Esophagus muscularis mucosa (tissue), 4 donors: ENCODE measurements at regions not wholly inside any gene's neighbourhood (a gene's known extent, or its start where the extent isn't known, plus 50 kb on each side); places are given as distances from the start of the nearest gene placed in this dataset.

ENCODE experiments used
- DNase-seq: peaks from one replicate; pipeline ENCODE4 v3.0.0-alpha.2; 2017; ENCODE audit errors: extremely low spot score
- H3K27ac ChIP-seq, 4 donors: fragments of 200-600 bp; sonication (generic); replicated peaks in 1 of 4; 1 replicate in 3 of 4; 2 replicates in 1 of 4; pipeline ENCODE4 v1.5.1; 2016 to 2019; ENCODE audit warnings: mild to moderate bottlenecking in 1 of 4
- H3K27me3 ChIP-seq, 4 donors: fragments of 200-600 bp; sonication (generic); one replicate each; pipeline versions ENCODE4 v1.5.1 to v1.6.0; 2016 to 2019
- H3K36me3 ChIP-seq, 4 donors: fragments of 200-600 bp; sonication (generic); one replicate each; pipeline ENCODE4 v1.5.1; 2016 to 2019
- H3K4me1 ChIP-seq, 4 donors: fragments of 200-600 bp; sonication (generic); one replicate each; pipeline ENCODE4 v1.5.1; 2016 to 2019
- H3K4me3 ChIP-seq, 4 donors: fragments of 200-600 bp; sonication (generic); 1 replicate in 2 of 4; 2 replicates in 2 of 4; pipeline ENCODE4 v1.5.1; 2016 to 2019; ENCODE audit warnings: mild to moderate bottlenecking in 4 of 4, moderate library complexity in 1 of 4
- H3K9me3 ChIP-seq, 4 donors: fragments of 200-600 bp; sonication (generic); 1 replicate in 3 of 4; 2 replicates in 1 of 4; pipeline ENCODE4 v1.5.1; 2016 to 2019
- EP300 ChIP-seq: sonication (generic); formaldehyde crosslinking; IDR thresholded peaks from one replicate; pipeline ENCODE4 v1.6.1; 2017; ENCODE audit warnings: antibody characterized with exemption
- POLR2A ChIP-seq: fragments of 450-650 bp; IDR thresholded peaks from one replicate; pipeline ENCODE4 v1.6.1; 2017; ENCODE audit warnings: antibody characterized with exemption, moderate library complexity, mild to moderate bottlenecking, low read depth
- POLR2AphosphoS5 ChIP-seq, 2 donors: sonication (generic); formaldehyde crosslinking; IDR thresholded peaks; one replicate each; pipeline ENCODE4 v1.6.1; 2017; ENCODE audit warnings: antibody characterized with exemption in 2 of 2
- WGBS: methylation state at CpG from one replicate; pipeline ENCODE4 v1.1.5; 2018; 5-methylcytosine and 5-hydroxymethylcytosine counted together
- intact Hi-C: fragments of 100-400 bp; cut with DNase I; formaldehyde crosslinking; loops from one replicate; pipeline ENCODE4 v1.15.1; 2023
- TF ChIP-seq, protein P1 (sequence below), 3 experiments: fragments of 200-600 bp in 2 of 3; fragments of 450-650 bp in 1 of 3; sonication (generic) in 2 of 3; IDR thresholded peaks; one replicate each; pipeline ENCODE4 v1.5.1; 2017 to 2019; ENCODE audit warnings: antibody characterized with exemption in 3 of 3, mild to moderate bottlenecking in 2 of 3, moderate library complexity in 1 of 3

DNA sequence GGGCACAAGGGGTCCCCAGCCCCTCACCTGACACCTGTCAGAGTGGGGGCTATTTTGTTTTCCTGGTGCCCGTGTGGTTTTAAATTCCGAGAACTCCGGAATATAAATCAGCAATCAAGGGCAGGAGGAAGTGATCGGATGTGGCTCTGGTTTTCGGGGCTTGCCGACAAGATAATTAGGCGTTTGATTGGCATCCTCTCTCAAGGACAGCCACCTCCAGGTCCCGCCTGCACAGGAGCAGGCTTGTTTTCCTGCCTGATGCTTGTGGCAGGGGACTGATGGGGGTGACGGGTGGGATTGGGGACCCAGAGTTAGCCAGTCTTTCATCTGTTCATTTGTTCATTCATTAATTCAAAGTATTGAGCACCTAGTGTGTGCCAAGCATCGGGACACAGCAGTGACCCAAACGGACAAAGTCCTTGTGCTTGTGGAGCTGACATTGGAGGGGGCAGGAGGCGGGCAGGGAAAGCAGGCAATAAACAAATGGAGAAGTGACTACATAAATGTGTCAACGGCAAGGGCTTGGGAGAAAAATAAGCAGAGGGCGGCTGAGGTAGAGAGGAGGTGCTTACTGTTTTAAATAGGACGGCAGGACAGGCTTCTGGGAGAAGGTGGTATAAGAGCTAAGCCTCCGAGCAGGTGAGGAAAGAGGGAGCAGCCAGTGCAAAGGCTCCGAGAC, 166.5 kb downstream of the PHETA1 start:
- no peaks in the 10 kb centered on the region for H3K4me1 ChIP-seq
- no peak for TF ChIP-seq EP300
- TF ChIP-seq POLR2AphosphoS5 (IDR thresholded peaks at IDR 0.05) = no peak
- TF ChIP-seq, protein P1, sequence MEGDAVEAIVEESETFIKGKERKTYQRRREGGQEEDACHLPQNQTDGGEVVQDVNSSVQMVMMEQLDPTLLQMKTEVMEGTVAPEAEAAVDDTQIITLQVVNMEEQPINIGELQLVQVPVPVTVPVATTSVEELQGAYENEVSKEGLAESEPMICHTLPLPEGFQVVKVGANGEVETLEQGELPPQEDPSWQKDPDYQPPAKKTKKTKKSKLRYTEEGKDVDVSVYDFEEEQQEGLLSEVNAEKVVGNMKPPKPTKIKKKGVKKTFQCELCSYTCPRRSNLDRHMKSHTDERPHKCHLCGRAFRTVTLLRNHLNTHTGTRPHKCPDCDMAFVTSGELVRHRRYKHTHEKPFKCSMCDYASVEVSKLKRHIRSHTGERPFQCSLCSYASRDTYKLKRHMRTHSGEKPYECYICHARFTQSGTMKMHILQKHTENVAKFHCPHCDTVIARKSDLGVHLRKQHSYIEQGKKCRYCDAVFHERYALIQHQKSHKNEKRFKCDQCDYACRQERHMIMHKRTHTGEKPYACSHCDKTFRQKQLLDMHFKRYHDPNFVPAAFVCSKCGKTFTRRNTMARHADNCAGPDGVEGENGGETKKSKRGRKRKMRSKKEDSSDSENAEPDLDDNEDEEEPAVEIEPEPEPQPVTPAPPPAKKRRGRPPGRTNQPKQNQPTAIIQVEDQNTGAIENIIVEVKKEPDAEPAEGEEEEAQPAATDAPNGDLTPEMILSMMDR (IDR thresholded peaks at IDR 0.05) = no peak
- TF ChIP-seq POLR2A = no peak
- H3K4me3 ChIP-seq = no peak overlapping the region
- H3K36me3 ChIP-seq = no peaks in the 10 kb centered on the region
- intact Hi-C loops = no loop called here
- no peak overlapping the region for H3K27ac ChIP-seq
- H3K27me3 ChIP-seq = peaks cover 0 to 72% (median 9%) of the 10 kb centered on the region in 4 donors
- 53% methylated on average over 12 of the region's 17 CpGs for WGBS
- no peak for DNase-seq
- no peaks in the 10 kb centered on the region for H3K9me3 ChIP-seq

DNA sequence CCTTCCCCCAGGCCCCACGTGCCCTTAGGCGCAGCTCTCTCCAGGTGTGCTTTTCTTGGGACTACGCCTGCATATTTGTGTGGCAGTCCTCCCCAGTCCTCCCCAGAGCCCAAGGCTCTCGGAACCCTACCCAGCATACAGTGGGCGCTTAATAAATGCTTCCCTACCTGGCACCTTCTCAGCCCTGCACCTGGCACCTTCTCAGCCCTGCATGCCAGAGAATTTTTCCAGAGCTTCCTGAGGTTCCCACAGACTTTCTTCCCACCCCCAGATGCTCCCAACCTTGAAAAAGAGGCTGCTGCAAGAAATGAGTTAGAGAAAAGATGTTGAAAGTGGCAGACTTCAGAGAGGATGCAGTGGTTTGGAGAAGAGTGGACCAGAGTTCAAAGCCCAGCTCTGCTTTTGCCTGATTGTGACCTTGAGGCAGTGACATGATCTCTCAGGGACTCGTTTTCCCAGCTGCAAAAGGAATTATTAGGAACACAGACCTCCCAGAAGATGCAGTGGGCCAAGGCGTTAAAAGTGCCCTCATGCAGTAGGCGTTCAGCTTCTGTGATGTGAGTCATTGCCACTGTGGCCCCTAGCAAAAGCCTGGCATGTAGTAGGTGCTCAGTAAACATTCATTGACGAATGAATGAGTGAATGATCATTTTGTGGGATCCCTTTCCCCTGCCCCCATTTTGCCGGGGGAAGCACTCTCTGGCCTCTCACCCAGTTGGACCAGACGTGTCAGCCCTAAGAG, 167.2 kb downstream of the PHETA1 start:
- DNase-seq = no peak
- intact Hi-C loops = no loop called here
- Histone ChIP-seq H3K27ac (no peak overlapping the region), H3K4me3 (no peak overlapping the region), H3K4me1 (no peaks in the 10 kb centered on the region), H3K36me3 (no peaks in the 10 kb centered on the region), H3K27me3 (peaks cover 0 to 65% (median 9%) of the 10 kb centered on the region in 4 donors), H3K9me3 (no peaks in the 10 kb centered on the region)
- WGBS = 84% methylated on average over 11 of the region's 11 CpGs
- no peak for TF ChIP-seq POLR2A
- TF ChIP-seq EP300 = no peak
- TF ChIP-seq POLR2AphosphoS5 (IDR thresholded peaks at IDR 0.05) = no peak
- TF ChIP-seq, protein P1 (IDR thresholded peaks at IDR 0.05) = no peak

DNA sequence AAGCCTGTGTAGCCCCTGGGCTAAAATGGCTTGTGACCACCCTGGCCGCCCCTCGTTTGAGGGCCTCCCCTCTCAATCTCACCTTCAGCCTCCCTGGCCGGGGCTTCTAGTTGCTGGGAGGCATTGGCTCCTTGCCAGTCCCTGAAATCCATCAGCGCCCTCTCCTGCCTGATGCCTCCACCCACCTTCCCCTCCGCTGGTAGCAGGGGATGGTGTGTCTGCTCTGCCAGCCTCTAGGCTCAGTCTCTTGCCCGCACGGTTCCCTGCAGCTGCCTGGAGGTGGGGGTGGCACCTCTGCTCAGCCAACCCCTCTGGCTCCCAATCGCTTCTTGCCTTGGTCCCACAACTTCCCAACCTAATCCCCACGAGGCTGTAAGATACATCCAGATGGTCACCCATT, 167.9 kb downstream of the PHETA1 start:
- H3K27me3 ChIP-seq = peaks cover 0 to 59% (median 9%) of the 10 kb centered on the region in 4 donors
- TF ChIP-seq POLR2A (no peak), POLR2AphosphoS5 (IDR thresholded peaks at IDR 0.05) (no peak), EP300 (no peak)
- TF ChIP-seq, protein P1 (IDR thresholded peaks at IDR 0.05) = no peak
- intact Hi-C loops = no loop called here
- no peak for DNase-seq
- H3K9me3 ChIP-seq = no peaks in the 10 kb centered on the region
- whole genome bisulfite sequencing = 55% methylated on average over 4 of the region's 9 CpGs
- H3K4me3 ChIP-seq = no peak overlapping the region
- no peaks in the 10 kb centered on the region for H3K4me1 ChIP-seq
- no peaks in the 10 kb centered on the region for H3K36me3 ChIP-seq
- H3K27ac ChIP-seq = no peak overlapping the region

DNA sequence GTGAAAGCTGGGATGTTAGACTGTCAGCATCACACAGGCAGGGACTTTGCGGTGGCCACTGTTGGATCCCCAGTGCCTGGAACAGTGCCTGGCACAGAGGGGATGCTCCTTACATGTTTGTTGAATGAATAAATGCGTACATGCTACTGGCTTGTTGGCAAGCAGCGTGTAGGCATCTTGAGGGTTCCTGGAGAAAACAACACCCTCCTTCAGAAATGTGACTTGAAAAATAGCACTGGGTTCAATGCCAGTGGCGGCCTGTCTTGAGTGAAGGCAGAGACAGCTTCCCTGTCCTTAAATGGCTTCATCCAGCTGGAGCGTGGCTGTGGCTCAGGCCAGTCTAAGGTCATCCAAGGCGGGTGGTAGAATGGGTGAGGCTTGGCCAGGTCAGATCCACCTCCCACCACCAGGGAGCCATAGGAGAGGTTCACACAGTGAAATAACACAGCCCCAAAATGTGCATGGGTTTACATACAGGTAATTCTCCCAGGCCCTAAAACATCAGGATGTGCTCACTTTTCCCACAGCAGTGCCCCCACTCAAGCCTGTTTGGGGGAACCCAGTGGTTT, 171.4 kb downstream of the PHETA1 start:
- no peak overlapping the region for H3K4me3 ChIP-seq
- H3K36me3 ChIP-seq = no peaks in the 10 kb centered on the region
- TF ChIP-seq POLR2A (no peak), EP300 (no peak), POLR2AphosphoS5 (IDR thresholded peaks at IDR 0.05) (no peak)
- TF ChIP-seq, protein P1 (IDR thresholded peaks at IDR 0.05) = no peak
- intact Hi-C loops = no loop called here
- no peaks in the 10 kb centered on the region for H3K4me1 ChIP-seq
- no peaks in the 10 kb centered on the region for H3K9me3 ChIP-seq
- 85% methylated on average over 5 of the region's 6 CpGs for WGBS
- H3K27ac ChIP-seq = no peak overlapping the region
- H3K27me3 ChIP-seq = peaks cover 0 to 49% (median 8%) of the 10 kb centered on the region in 4 donors
- DNase-seq = no peak
